ENCODE measurements at regions not wholly inside any gene's neighbourhood (a gene's known extent, or its start where the extent isn't known, plus 50 kb on each side); places are given as distances from the start of the nearest gene placed in this dataset.
A peak's percentile ranks its signal among the peaks of the same experiment; 100 is the strongest.

DNA sequence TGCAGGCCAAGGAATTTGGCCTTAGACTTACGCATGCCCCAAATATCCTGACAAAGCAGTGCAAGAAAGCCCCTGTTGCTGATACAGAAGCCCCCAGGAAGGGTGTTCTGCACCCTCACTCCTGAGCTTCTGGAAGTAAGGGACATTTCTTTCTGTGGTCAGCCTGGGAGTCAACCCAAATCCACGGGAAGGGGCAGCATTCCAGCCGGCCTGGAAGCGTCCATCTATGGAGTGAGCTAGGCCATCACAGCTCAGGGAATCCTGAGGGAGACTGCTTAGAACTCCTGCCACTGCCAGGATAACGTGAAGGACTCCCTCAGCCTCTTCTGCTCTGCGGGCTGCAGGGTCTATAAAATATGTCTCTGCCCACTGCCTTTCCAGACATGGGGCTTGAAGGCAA, 173.9 kb downstream of the ANAPC1 start:
- 90% methylated on average over 6 of the region's 6 CpGs; no CpG with 5 or more reads in 1 of the 2 experiments for WGBS, 2 experiments (ENCODE audit: extremely low coverage in 1 of 2, insufficient coverage in 1 of 2, insufficient read length in 1 of 2, insufficient replicate concordance in 2 of 2, low coverage in 1 of 2, low lambda C conversion rate in 2 of 2, missing lambda C conversion rate in 1 of 2)
- CTCF ChIA-PET (ENCODE audit: partially characterized antibody) = interaction anchor here (1.1 to 1.3 kb wide), 3 partner anchors 8 to 916 kb away, joined by 3 to 5 read pairs (median 3); no protein-coding TSS in a partner anchor
- no peak for TF ChIP-seq RAD21 (IDR thresholded peaks at IDR 0.05 in 1 of 2, conservative IDR thresholded peaks at IDR 0.05 in 1 of 2; ENCODE audit: low read depth in 2 of 2, low read length in 2 of 2)
- TF ChIP-seq POLR2AphosphoS5 (IDR thresholded peaks at IDR 0.05; ENCODE audit: low read depth, low read length) = no peak
- no peak for TF ChIP-seq SUZ12 (IDR thresholded peaks at IDR 0.05; ENCODE audit: low read length)
- no peak for TF ChIP-seq SIN3A (conservative IDR thresholded peaks at IDR 0.05 in 1 of 2, IDR thresholded peaks at IDR 0.05 in 1 of 2; ENCODE audit: low read depth in 1 of 2, low read length in 2 of 2)
- TF ChIP-seq SRF (IDR thresholded peaks at IDR 0.05; ENCODE audit: low read depth, low read length) = no peak

More for the DNA sequence above, 173.9 kb downstream of the ANAPC1 start:
- H2AK5ac ChIP-seq (ENCODE audit: low read depth, low read length) = no peak overlapping the region; the same call in 1 of the 2 replicates
- no peak overlapping the region for H3K56ac ChIP-seq (replicated peaks; ENCODE audit: insufficient read length, low read depth, low read length)
- H2AFZ ChIP-seq (ENCODE audit: low read length) = no peak overlapping the region
- H2BK120ac ChIP-seq (replicated peaks; ENCODE audit: low read depth, low read length) = no peak overlapping the region
- no peaks in the 10 kb centered on the region for H3K9me3 ChIP-seq (ENCODE audit: insufficient read depth in 2 of 2, low read depth in 1 of 2, low read length in 1 of 2)
- peak overlapping the region; percentile 17 for H3K4ac ChIP-seq (replicated peaks; ENCODE audit: insufficient read length, low read depth, low read length)
- no peak overlapping the region for H3K23ac ChIP-seq (ENCODE audit: insufficient read length)
- no peak overlapping the region for H3K27ac ChIP-seq (ENCODE audit: low read depth, low read length)
- no peak overlapping the region for H3K14ac ChIP-seq (ENCODE audit: insufficient read length)
- H3K4me1 ChIP-seq (replicated peaks in 1 of 4; ENCODE audit: control insufficient read depth in 3 of 4, insufficient read depth in 4 of 4, low read length in 3 of 4) = peaks cover 6 to 17% (median 13%) of the 10 kb centered on the region in 4 experiments
- H3K9ac ChIP-seq (replicated peaks in 1 of 4; ENCODE audit: extremely low read depth in 1 of 4, low read depth in 3 of 4, low read length in 3 of 4) = no peak overlapping the region
- H3K4me3 ChIP-seq (ENCODE audit: extremely low read depth in 1 of 4, insufficient read depth in 2 of 4, low read depth in 3 of 4, low read length in 4 of 4) = no peak overlapping the region
- no peaks in the 10 kb centered on the region; a peak in 1 of 7 replicates for H3K27me3 ChIP-seq (replicated peaks in 1 of 4; ENCODE audit: control insufficient read depth in 3 of 4, extremely low read depth in 1 of 4, insufficient read depth in 3 of 4, low read length in 3 of 4)
- no peaks in the 10 kb centered on the region for H3K36me3 ChIP-seq (ENCODE audit: control insufficient read depth in 2 of 4, insufficient read depth in 4 of 4, low read length in 3 of 4)
- H3K79me1 ChIP-seq (ENCODE audit: low read depth, low read length) = no peaks in the 10 kb centered on the region
- no peaks in the 10 kb centered on the region for H4K20me1 ChIP-seq (replicated peaks in 1 of 2; ENCODE audit: control insufficient read depth in 1 of 2, insufficient read depth in 2 of 2, low read length in 2 of 2)
- H4K8ac ChIP-seq (ENCODE audit: extremely low read depth, insufficient read depth, low read length) = no peak overlapping the region
- H3K23me2 ChIP-seq (ENCODE audit: low read depth, low read length) = no peaks in the 10 kb centered on the region
- H2BK12ac ChIP-seq (ENCODE audit: low read depth, low read length) = peak overlapping the region; percentile 42; the same call in 1 of the 2 replicates
- H3K79me2 ChIP-seq (ENCODE audit: control insufficient read depth in 1 of 2, insufficient read depth in 2 of 2, low read length in 2 of 2) = no peaks in the 10 kb centered on the region
- POLR2A ChIA-PET (ENCODE audit: partially characterized antibody) = interaction anchor here (1.1 kb wide), 1 partner anchor 589 kb away, joined by 4 read pairs; the partner anchor contains the start of gene BCL2L11
- no peak for FAIRE-seq
- H3K4me2 ChIP-seq (ENCODE audit: insufficient read depth in 1 of 2, low read depth in 2 of 2, low read length in 2 of 2) = no peak overlapping the region
- H4K5ac ChIP-seq (ENCODE audit: insufficient read length, low read depth, low read length) = no peak overlapping the region
- H3K18ac ChIP-seq (ENCODE audit: extremely low read depth, low read length) = 0 out of 2 replicates have a peak overlapping the region, but pooled peaks have one; percentile 42
- no peak overlapping the region for H2BK15ac ChIP-seq (ENCODE audit: low read length)
- peak overlapping the region; percentile 28; the same call in 1 of the 2 replicates for H2BK5ac ChIP-seq (ENCODE audit: low read depth, low read length)
- no peak for DNase-seq (ENCODE audit: low read depth in 1 of 2, low spot score in 2 of 2)
- H4K91ac ChIP-seq (replicated peaks; ENCODE audit: insufficient read length, low read length) = peak overlapping the region; percentile 12
- H2BK20ac ChIP-seq (ENCODE audit: low read length) = no peak overlapping the region

Data from H1 (cell line).